ENCODE measurements at regions not wholly inside any gene's neighbourhood (a gene's known extent, or its start where the extent isn't known, plus 50 kb on each side); places are given as distances from the start of the nearest gene placed in this dataset.

DNA sequence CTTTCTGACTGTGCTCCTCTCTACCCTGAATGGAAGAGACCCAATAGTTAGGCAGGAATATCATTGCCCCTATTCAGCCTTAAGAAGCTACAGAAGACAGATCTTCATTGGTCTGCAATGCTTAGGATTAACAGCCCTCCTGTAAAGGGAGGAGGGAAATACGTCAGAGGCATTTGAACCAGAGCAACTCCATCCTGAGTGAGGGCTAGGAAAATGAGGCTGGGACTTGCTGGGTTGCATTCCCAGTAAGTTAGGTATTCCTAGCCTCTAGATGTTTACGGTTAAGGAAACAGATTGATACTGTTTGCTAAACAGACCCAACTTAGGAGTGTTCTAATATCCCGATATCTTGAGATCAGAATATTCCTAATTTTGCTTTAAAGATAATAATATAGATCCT, 63.5 kb downstream of the PCDH18 start:
- Histone ChIP-seq H3K4me1 (no peaks in the 10 kb centered on the region), H3K27ac (no peak overlapping the region), H3K27me3 (no peaks in the 10 kb centered on the region), H3K36me3 (no peaks in the 10 kb centered on the region), H3K9ac (ENCODE audit: low read depth in 2 of 2, low read length in 2 of 2) (no peak overlapping the region), H3K4me3 (no peak overlapping the region), H3K9me3 (no peaks in the 10 kb centered on the region)
- intact Hi-C loops (cut with DNase I): no loop called here
- no peak for DNase-seq
- TF ChIP-seq, protein P1, sequence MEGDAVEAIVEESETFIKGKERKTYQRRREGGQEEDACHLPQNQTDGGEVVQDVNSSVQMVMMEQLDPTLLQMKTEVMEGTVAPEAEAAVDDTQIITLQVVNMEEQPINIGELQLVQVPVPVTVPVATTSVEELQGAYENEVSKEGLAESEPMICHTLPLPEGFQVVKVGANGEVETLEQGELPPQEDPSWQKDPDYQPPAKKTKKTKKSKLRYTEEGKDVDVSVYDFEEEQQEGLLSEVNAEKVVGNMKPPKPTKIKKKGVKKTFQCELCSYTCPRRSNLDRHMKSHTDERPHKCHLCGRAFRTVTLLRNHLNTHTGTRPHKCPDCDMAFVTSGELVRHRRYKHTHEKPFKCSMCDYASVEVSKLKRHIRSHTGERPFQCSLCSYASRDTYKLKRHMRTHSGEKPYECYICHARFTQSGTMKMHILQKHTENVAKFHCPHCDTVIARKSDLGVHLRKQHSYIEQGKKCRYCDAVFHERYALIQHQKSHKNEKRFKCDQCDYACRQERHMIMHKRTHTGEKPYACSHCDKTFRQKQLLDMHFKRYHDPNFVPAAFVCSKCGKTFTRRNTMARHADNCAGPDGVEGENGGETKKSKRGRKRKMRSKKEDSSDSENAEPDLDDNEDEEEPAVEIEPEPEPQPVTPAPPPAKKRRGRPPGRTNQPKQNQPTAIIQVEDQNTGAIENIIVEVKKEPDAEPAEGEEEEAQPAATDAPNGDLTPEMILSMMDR (IDR thresholded peaks at IDR 0.05): no peak

DNA sequence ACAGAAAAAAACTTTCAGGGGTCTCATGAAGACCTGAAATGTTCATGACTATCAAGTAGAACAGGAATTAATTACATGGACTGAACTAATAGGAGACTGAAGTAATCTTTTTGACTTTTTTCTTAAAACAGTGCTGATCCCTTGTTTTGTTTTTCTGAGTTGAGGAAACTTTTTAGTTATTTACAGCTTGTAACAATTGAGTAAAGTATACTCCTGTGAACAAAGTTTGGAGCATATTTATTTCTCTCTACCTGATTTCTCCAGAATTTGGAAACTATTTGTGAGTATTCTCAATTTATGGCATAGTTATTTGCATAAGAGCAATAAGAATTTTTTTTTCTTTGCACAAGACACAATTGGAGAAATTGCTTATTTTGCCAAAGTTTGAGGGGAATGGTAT, 64.8 kb downstream of the PCDH18 start:
- TF ChIP-seq, protein P1 (IDR thresholded peaks at IDR 0.05): no peak
- H3K4me1 ChIP-seq: no peaks in the 10 kb centered on the region
- no peaks in the 10 kb centered on the region for H3K27me3 ChIP-seq
- H3K36me3 ChIP-seq: no peaks in the 10 kb centered on the region
- no peak overlapping the region for H3K9ac ChIP-seq (ENCODE audit: low read depth in 2 of 2, low read length in 2 of 2)
- no peak for DNase-seq
- H3K4me3 ChIP-seq: no peak overlapping the region
- no peaks in the 10 kb centered on the region for H3K9me3 ChIP-seq
- intact Hi-C loops (cut with DNase I): no loop called here
- no peak overlapping the region for H3K27ac ChIP-seq

- H3K27ac ChIP-seq: no peak overlapping the region
- H3K27me3 ChIP-seq: no peaks in the 10 kb centered on the region
- intact Hi-C loops (cut with DNase I): no loop called here
- no peaks in the 10 kb centered on the region for H3K36me3 ChIP-seq
- no peak overlapping the region for H3K9ac ChIP-seq (ENCODE audit: low read depth in 2 of 2, low read length in 2 of 2)
- no peaks in the 10 kb centered on the region for H3K4me1 ChIP-seq
- TF ChIP-seq, protein P1 (IDR thresholded peaks at IDR 0.05): no peak
- no peak for DNase-seq
- H3K4me3 ChIP-seq: no peak overlapping the region
- H3K9me3 ChIP-seq: no peaks in the 10 kb centered on the region
These were observed 68.8 kb downstream of the PCDH18 start for GRCh38 chr4:137463377-137464003.

- Histone ChIP-seq H3K36me3 (no peaks in the 10 kb centered on the region), H3K9me3 (no peaks in the 10 kb centered on the region), H3K27ac (no peak overlapping the region), H3K27me3 (no peaks in the 10 kb centered on the region), H3K9ac (ENCODE audit: low read depth in 2 of 2, low read length in 2 of 2) (no peak overlapping the region), H3K4me3 (no peak overlapping the region), H3K4me1 (no peaks in the 10 kb centered on the region)
- intact Hi-C loops (cut with DNase I): no loop called here
- TF ChIP-seq, protein P1 (IDR thresholded peaks at IDR 0.05): no peak
- DNase-seq: no peak
These were observed 76.5 kb downstream of the PCDH18 start for GRCh38 chr4:137455647-137456321.

- DNase-seq: no peak
- Histone ChIP-seq H3K4me3 (no peak overlapping the region), H3K9ac (ENCODE audit: low read depth in 2 of 2, low read length in 2 of 2) (no peak overlapping the region), H3K36me3 (no peaks in the 10 kb centered on the region), H3K27ac (no peak overlapping the region), H3K4me1 (no peaks in the 10 kb centered on the region), H3K27me3 (no peaks in the 10 kb centered on the region), H3K9me3 (no peaks in the 10 kb centered on the region)
- TF ChIP-seq, protein P1 (IDR thresholded peaks at IDR 0.05): no peak
- intact Hi-C loops (cut with DNase I): no loop called here
These were observed 77.5 kb downstream of the PCDH18 start for GRCh38 chr4:137454767-137455166.

Data from colonic mucosa (tissue), 4 donors.